HG03342 (cell line): ENCODE measurements at regions not wholly inside any gene's neighbourhood (a gene's known extent, or its start where the extent isn't known, plus 50 kb on each side); places are given as distances from the start of the nearest gene placed in this dataset.

Source experiments
- ATAC-seq: cut with Tn5 transposase; IDR thresholded peaks from one replicate; pipeline ENCODE4 v1.9.1; 2021; ENCODE audit warnings: mild to moderate bottlenecking, moderate library complexity; ENCODE audit not compliant: unreplicated experiment

- ATAC-seq, result no peak
Observed at GRCh38 chr1:163874070-163874469, 552.3 kb downstream of the NUF2 start.

GRCh38 chr1:163875200-163875926 is 553.6 kb downstream of the NUF2 start:
- no peak for ATAC-seq

GRCh38 chr1:163875927-163876320 is 554.2 kb downstream of the NUF2 start:
- no peak for ATAC-seq

- ATAC-seq, result no peak
Observed at GRCh38 chr1:163876546-163876945, 554.8 kb downstream of the NUF2 start.

GRCh38 chr1:163877016-163877415 is 555.3 kb downstream of the NUF2 start:
- no peak for ATAC-seq

GRCh38 chr1:163885510-163885909 is 563.8 kb downstream of the NUF2 start:
- no peak for ATAC-seq

GRCh38 chr1:163896001-163896400 is 574.2 kb downstream of the NUF2 start:
- ATAC-seq, result no peak

- ATAC-seq, result no peak
Observed at GRCh38 chr1:163897412-163898155, 575.8 kb downstream of the NUF2 start.

GRCh38 chr1:163906283-163906682 is 584.5 kb downstream of the NUF2 start:
- ATAC-seq, result no peak

- no peak for ATAC-seq
Observed at GRCh38 chr1:163912170-163912884, 590.6 kb downstream of the NUF2 start.

- ATAC-seq, result peak; percentile 78
Observed at GRCh38 chr1:163914785-163915413, 593.1 kb downstream of the NUF2 start.

GRCh38 chr1:163922743-163923201 is 601.0 kb downstream of the NUF2 start:
- peak; percentile 87 for ATAC-seq

- no peak for ATAC-seq
Observed at GRCh38 chr1:163924041-163924440, 602.3 kb downstream of the NUF2 start.

- ATAC-seq, result no peak
Observed at GRCh38 chr1:163927493-163927892, 605.7 kb downstream of the NUF2 start.

- ATAC-seq, result no peak
Observed at GRCh38 chr1:163928069-163928468, 606.3 kb downstream of the NUF2 start.

- no peak for ATAC-seq
Observed at GRCh38 chr1:163928651-163929050, 606.9 kb downstream of the NUF2 start.

GRCh38 chr1:163932901-163933300 is 611.1 kb downstream of the NUF2 start:
- no peak for ATAC-seq

GRCh38 chr1:163933437-163933836 is 611.7 kb downstream of the NUF2 start:
- no peak for ATAC-seq

- no peak for ATAC-seq
Observed at GRCh38 chr1:163935738-163936374, 614.1 kb downstream of the NUF2 start.

GRCh38 chr1:163959622-163960021 is 599.4 kb upstream of the PBX1 start:
- ATAC-seq, result no peak

GRCh38 chr1:163970151-163970550 is 588.8 kb upstream of the PBX1 start:
- ATAC-seq, result no peak
